ENCODE measurements at regions not wholly inside any gene's neighbourhood (a gene's known extent, or its start where the extent isn't known, plus 50 kb on each side); places are given as distances from the start of the nearest gene placed in this dataset.

GRCh38 chr6:49030251-49031020, 432.6 kb downstream of the MMUT start:
- TF ChIP-seq EZH2phosphoT487 (IDR thresholded peaks at IDR 0.05; ENCODE audit: insufficient read depth, low read depth) (no peak), EZH2 (IDR thresholded peaks at IDR 0.05; ENCODE audit: insufficient read depth, poor library complexity, severe bottlenecking) (no peak)

Measured in GM23248 (cell line).